ENCODE measurements at regions not wholly inside any gene's neighbourhood (a gene's known extent, or its start where the extent isn't known, plus 50 kb on each side); places are given as distances from the start of the nearest gene placed in this dataset.
"Not testable (repeated sequence)": the region's sequence is repeated elsewhere in the genome, so short reads cannot be mapped to it uniquely, and the experiment has no call there.

GRCh38 chr3:176208283-176208682 lies 989.0 kb downstream of the TBL1XR1 start:
- no peak for DNase-seq (ENCODE audit: low read depth)

GRCh38 chr3:176206809-176207208 lies 990.5 kb downstream of the TBL1XR1 start:
- DNase-seq (ENCODE audit: low read depth): no peak

GRCh38 chr3:176202652-176203051 lies 994.6 kb downstream of the TBL1XR1 start:
- DNase-seq (ENCODE audit: low read depth): no peak

- DNase-seq (ENCODE audit: low read depth): no peak
Measured at GRCh38 chr3:176193032-176193730, 1004.1 kb downstream of the TBL1XR1 start.

- no peak for DNase-seq (ENCODE audit: low read depth)
Measured at GRCh38 chr3:176190755-176191154, 1006.5 kb downstream of the TBL1XR1 start.

GRCh38 chr3:176183181-176183580 lies 1014.1 kb downstream of the TBL1XR1 start:
- no peak for DNase-seq (ENCODE audit: low read depth)

- DNase-seq (ENCODE audit: low read depth): no peak
Measured at GRCh38 chr3:176174060-176174459, 1023.2 kb downstream of the TBL1XR1 start.

GRCh38 chr3:176172492-176172891 lies 1024.8 kb downstream of the TBL1XR1 start:
- no peak for DNase-seq (ENCODE audit: low read depth)

- no peak for DNase-seq (ENCODE audit: low read depth)
Measured at GRCh38 chr3:176167272-176167671, 1030.0 kb downstream of the TBL1XR1 start.

GRCh38 chr3:176160997-176161396 lies 1036.3 kb downstream of the TBL1XR1 start:
- DNase-seq (ENCODE audit: low read depth): no peak

GRCh38 chr3:176159796-176160195 lies 1037.5 kb downstream of the TBL1XR1 start:
- peak; percentile 39 for DNase-seq (ENCODE audit: low read depth)

- DNase-seq (ENCODE audit: low read depth): no peak
Measured at GRCh38 chr3:176155012-176155411, 1042.3 kb downstream of the TBL1XR1 start.

GRCh38 chr3:176149567-176149966 lies 1047.7 kb downstream of the TBL1XR1 start:
- DNase-seq (ENCODE audit: low read depth): no peak

GRCh38 chr3:176147251-176147650 lies 1050.0 kb downstream of the TBL1XR1 start:
- DNase-seq (ENCODE audit: low read depth): peak; percentile 1

- no peak for DNase-seq (ENCODE audit: low read depth)
Measured at GRCh38 chr3:176141837-176142236, 1055.4 kb downstream of the TBL1XR1 start.

- DNase-seq (ENCODE audit: low read depth): no peak
Measured at GRCh38 chr3:176120507-176120906, 1076.8 kb downstream of the TBL1XR1 start.

GRCh38 chr3:176119826-176120225 lies 1077.5 kb downstream of the TBL1XR1 start:
- DNase-seq (ENCODE audit: low read depth): no peak

- DNase-seq (ENCODE audit: low read depth): no peak
Measured at GRCh38 chr3:176106380-176106779, 1090.9 kb downstream of the TBL1XR1 start.

GRCh38 chr3:176097027-176097426 lies 1100.3 kb downstream of the TBL1XR1 start:
- DNase-seq (ENCODE audit: low read depth): no peak

- DNase-seq (ENCODE audit: low read depth): not testable (repeated sequence)
Measured at GRCh38 chr3:176093892-176094291, 1103.4 kb downstream of the TBL1XR1 start.

GRCh38 chr3:176090727-176091126 lies 1106.6 kb downstream of the TBL1XR1 start:
- DNase-seq (ENCODE audit: low read depth): no peak

- no peak for DNase-seq (ENCODE audit: low read depth)
Measured at GRCh38 chr3:176088962-176089383, 1108.3 kb downstream of the TBL1XR1 start.

GRCh38 chr3:176087066-176087697 lies 1110.1 kb downstream of the TBL1XR1 start:
- DNase-seq (ENCODE audit: low read depth): no peak
